Fibroblast of lung (primary cell): ENCODE measurements at regions not wholly inside any gene's neighbourhood (a gene's known extent, or its start where the extent isn't known, plus 50 kb on each side); places are given as distances from the start of the nearest gene placed in this dataset.

Experiments used
- DNase-seq, 2 donors: peaks; one replicate each; pipeline versions ENCODE4 v3.0.0 to v3.0.0-alpha.2; 2010; ENCODE audit warnings: low read depth in 2 of 2
- H2AFZ ChIP-seq: 2 replicates; pipeline ENCODE4 v1.5.1; 2012; ENCODE audit warnings: low read length, control low read depth, inconsistent platforms
- H3K27ac ChIP-seq: 2 replicates; pipeline ENCODE4 v1.5.1; 2011; ENCODE audit warnings: low read length, control low read depth; ENCODE audit not compliant: insufficient read depth
- H3K27me3 ChIP-seq: 2 replicates; pipeline ENCODE4 v1.5.1; 2011; ENCODE audit warnings: mild to moderate bottlenecking, low read length; ENCODE audit not compliant: control insufficient read depth, insufficient read depth
- H3K36me3 ChIP-seq: 2 replicates; pipeline ENCODE4 v1.5.1; 2011; ENCODE audit warnings: low read length; ENCODE audit not compliant: control insufficient read depth, insufficient read depth
- H3K4me1 ChIP-seq: 2 replicates; pipeline ENCODE4 v1.5.1; 2011; ENCODE audit warnings: low read length; ENCODE audit not compliant: control insufficient read depth, insufficient read depth; ENCODE audit errors: extremely low read depth
- H3K4me2 ChIP-seq: 2 replicates; pipeline ENCODE4 v1.5.1; 2011; ENCODE audit warnings: low read length, control low read depth; ENCODE audit not compliant: insufficient read depth; ENCODE audit errors: extremely low read depth
- H3K4me3 ChIP-seq, 4 experiments: fragments of 200-600 bp in 1 of 4; sonication (generic) in 1 of 4; replicated peaks in 1 of 4; 2 replicates each; pipeline ENCODE4 v1.5.1; 2011 to 2016; ENCODE audit warnings: low read length in 4 of 4, low read depth in 3 of 4, mild to moderate bottlenecking in 3 of 4, control low read depth in 2 of 4, inconsistent platforms in 1 of 4, mixed read lengths in 1 of 4; ENCODE audit not compliant: insufficient read depth in 1 of 4; ENCODE audit errors: control extremely low read depth in 1 of 4
- H3K79me2 ChIP-seq: 2 replicates; pipeline ENCODE4 v1.5.1; 2012; ENCODE audit warnings: mild to moderate bottlenecking, low read length, inconsistent platforms; ENCODE audit not compliant: control insufficient read depth, insufficient read depth
- H3K9ac ChIP-seq: 2 replicates; pipeline ENCODE4 v1.5.1; 2011; ENCODE audit warnings: mild to moderate bottlenecking, low read length, control low read depth; ENCODE audit not compliant: insufficient read depth
- H3K9me3 ChIP-seq: 2 replicates; pipeline ENCODE4 v1.5.1; 2012; ENCODE audit warnings: low read depth, low read length; ENCODE audit not compliant: control insufficient read depth, insufficient read depth
- H4K20me1 ChIP-seq: 2 replicates; pipeline ENCODE4 v1.5.1; 2011; ENCODE audit warnings: low read length; ENCODE audit not compliant: control insufficient read depth, insufficient read depth; ENCODE audit errors: extremely low read depth
- CTCF ChIP-seq, 2 donors: IDR thresholded peaks in 1 of 2; conservative IDR thresholded peaks in 1 of 2; 1 replicate in 1 of 2; 2 replicates in 1 of 2; pipeline ENCODE4 v1.5.1; 2011 to 2012; ENCODE audit warnings: low read length in 2 of 2, control low read depth in 1 of 2, inconsistent platforms in 1 of 2, low read depth in 1 of 2, mild to moderate bottlenecking in 1 of 2
- EZH2 ChIP-seq: IDR thresholded peaks from 2 replicates; pipeline ENCODE4 v1.5.1; 2012; ENCODE audit warnings: low read length, control low read depth, mild to moderate bottlenecking; ENCODE audit errors: missing control alignments

GRCh38 chr18:57087644-57088376, 59.1 kb upstream of the BOD1L2 start:
- H3K9ac ChIP-seq: no peak overlapping the region
- peak in 1 of 2 donors; percentile 6 for DNase-seq
- no peak overlapping the region for H3K27ac ChIP-seq
- H3K27me3 ChIP-seq: no peaks in the 10 kb centered on the region
- H3K79me2 ChIP-seq: no peaks in the 10 kb centered on the region
- TF ChIP-seq EZH2: no peak
- TF ChIP-seq CTCF (conservative IDR thresholded peaks at IDR 0.05 in 1 of 2, IDR thresholded peaks at IDR 0.05 in 1 of 2; ENCODE audit: low read depth in 1 of 2, low read length in 2 of 2): no peak
- no peaks in the 10 kb centered on the region for H3K9me3 ChIP-seq
- H3K36me3 ChIP-seq: no peaks in the 10 kb centered on the region
- no peak overlapping the region for H2AFZ ChIP-seq
- H3K4me3 ChIP-seq: no peak overlapping the region
- H3K4me1 ChIP-seq: no peaks in the 10 kb centered on the region
- no peaks in the 10 kb centered on the region for H4K20me1 ChIP-seq
- no peak overlapping the region for H3K4me2 ChIP-seq

GRCh38 chr18:57088883-57089282, 58.0 kb upstream of the BOD1L2 start:
- Histone ChIP-seq H3K27me3 (no peaks in the 10 kb centered on the region), H3K9me3 (no peaks in the 10 kb centered on the region), H2AFZ (no peak overlapping the region), H3K4me2 (no peak overlapping the region), H3K4me3 (no peak overlapping the region), H3K27ac (no peak overlapping the region), H4K20me1 (no peaks in the 10 kb centered on the region), H3K4me1 (no peaks in the 10 kb centered on the region), H3K79me2 (no peaks in the 10 kb centered on the region), H3K9ac (no peak overlapping the region), H3K36me3 (no peaks in the 10 kb centered on the region)
- TF ChIP-seq CTCF (conservative IDR thresholded peaks at IDR 0.05 in 1 of 2, IDR thresholded peaks at IDR 0.05 in 1 of 2; ENCODE audit: low read depth in 1 of 2, low read length in 2 of 2) (no peak), EZH2 (no peak)
- no peak for DNase-seq

GRCh38 chr18:57089702-57090101, 57.2 kb upstream of the BOD1L2 start:
- H3K27ac ChIP-seq: no peak overlapping the region
- H2AFZ ChIP-seq: no peak overlapping the region
- TF ChIP-seq EZH2 (no peak), CTCF (conservative IDR thresholded peaks at IDR 0.05 in 1 of 2, IDR thresholded peaks at IDR 0.05 in 1 of 2; ENCODE audit: low read depth in 1 of 2, low read length in 2 of 2) (no peak)
- no peaks in the 10 kb centered on the region for H3K4me1 ChIP-seq
- H3K79me2 ChIP-seq: no peaks in the 10 kb centered on the region
- H3K36me3 ChIP-seq: no peaks in the 10 kb centered on the region
- H3K9ac ChIP-seq: no peak overlapping the region
- H3K4me3 ChIP-seq: no peak overlapping the region
- H3K9me3 ChIP-seq: no peaks in the 10 kb centered on the region
- H3K4me2 ChIP-seq: no peak overlapping the region
- H3K27me3 ChIP-seq: no peaks in the 10 kb centered on the region
- no peaks in the 10 kb centered on the region for H4K20me1 ChIP-seq
- no peak for DNase-seq
